ENCODE measurements at regions not wholly inside any gene's neighbourhood (a gene's known extent, or its start where the extent isn't known, plus 50 kb on each side); places are given as distances from the start of the nearest gene placed in this dataset.
"Not testable (repeated sequence)": the region's sequence is repeated elsewhere in the genome, so short reads cannot be mapped to it uniquely, and the experiment has no call there.

DNA sequence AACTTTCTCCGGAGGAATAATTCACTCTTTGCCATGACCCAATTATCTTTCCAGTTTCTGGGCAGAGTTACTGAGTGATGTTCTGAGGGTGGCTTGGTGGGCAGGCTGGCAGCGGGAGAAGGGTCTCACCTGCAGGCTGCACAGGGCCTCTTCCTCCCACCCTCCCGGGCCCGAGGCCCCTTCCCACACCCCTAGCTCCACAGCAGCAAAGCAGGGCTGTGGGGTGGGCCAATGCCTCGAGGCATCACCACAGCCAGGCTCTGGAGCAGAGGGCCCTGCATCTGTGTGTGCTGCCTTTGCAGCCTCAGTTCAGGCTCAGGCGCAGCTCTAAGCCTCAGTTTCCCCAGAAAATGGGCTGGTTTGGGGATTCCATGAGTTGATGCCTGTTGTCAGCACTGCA, 120.2 kb upstream of the FOXD4L5 start:
- TF ChIP-seq, protein P1, sequence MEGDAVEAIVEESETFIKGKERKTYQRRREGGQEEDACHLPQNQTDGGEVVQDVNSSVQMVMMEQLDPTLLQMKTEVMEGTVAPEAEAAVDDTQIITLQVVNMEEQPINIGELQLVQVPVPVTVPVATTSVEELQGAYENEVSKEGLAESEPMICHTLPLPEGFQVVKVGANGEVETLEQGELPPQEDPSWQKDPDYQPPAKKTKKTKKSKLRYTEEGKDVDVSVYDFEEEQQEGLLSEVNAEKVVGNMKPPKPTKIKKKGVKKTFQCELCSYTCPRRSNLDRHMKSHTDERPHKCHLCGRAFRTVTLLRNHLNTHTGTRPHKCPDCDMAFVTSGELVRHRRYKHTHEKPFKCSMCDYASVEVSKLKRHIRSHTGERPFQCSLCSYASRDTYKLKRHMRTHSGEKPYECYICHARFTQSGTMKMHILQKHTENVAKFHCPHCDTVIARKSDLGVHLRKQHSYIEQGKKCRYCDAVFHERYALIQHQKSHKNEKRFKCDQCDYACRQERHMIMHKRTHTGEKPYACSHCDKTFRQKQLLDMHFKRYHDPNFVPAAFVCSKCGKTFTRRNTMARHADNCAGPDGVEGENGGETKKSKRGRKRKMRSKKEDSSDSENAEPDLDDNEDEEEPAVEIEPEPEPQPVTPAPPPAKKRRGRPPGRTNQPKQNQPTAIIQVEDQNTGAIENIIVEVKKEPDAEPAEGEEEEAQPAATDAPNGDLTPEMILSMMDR (IDR thresholded peaks at IDR 0.05; ENCODE audit: unreplicated experiment), result no peak
- Mint-ChIP-seq H3K36me3 (ENCODE audit: insufficient read depth, unreplicated experiment) (peaks cover 4% of the 10 kb centered on the region), H3K27me3 (ENCODE audit: unreplicated experiment) (no peaks in the 10 kb centered on the region), H3K4me1 (ENCODE audit: low read depth, unreplicated experiment) (no peaks in the 10 kb centered on the region), H3K4me3 (ENCODE audit: low read depth, unreplicated experiment) (no peak overlapping the region), H3K9me3 (ENCODE audit: low read depth, unreplicated experiment) (peaks cover 10% of the 10 kb centered on the region), H3K27ac (ENCODE audit: unreplicated experiment) (no peak overlapping the region)
- intact Hi-C loops (cut with micrococcal nuclease; ENCODE audit: unreplicated experiment), result no loop called here
- CTCF ChIA-PET, result no interaction called here
- no peak for DNase-seq
- no TSS peak for BruUV-seq (replicated peaks)

DNA sequence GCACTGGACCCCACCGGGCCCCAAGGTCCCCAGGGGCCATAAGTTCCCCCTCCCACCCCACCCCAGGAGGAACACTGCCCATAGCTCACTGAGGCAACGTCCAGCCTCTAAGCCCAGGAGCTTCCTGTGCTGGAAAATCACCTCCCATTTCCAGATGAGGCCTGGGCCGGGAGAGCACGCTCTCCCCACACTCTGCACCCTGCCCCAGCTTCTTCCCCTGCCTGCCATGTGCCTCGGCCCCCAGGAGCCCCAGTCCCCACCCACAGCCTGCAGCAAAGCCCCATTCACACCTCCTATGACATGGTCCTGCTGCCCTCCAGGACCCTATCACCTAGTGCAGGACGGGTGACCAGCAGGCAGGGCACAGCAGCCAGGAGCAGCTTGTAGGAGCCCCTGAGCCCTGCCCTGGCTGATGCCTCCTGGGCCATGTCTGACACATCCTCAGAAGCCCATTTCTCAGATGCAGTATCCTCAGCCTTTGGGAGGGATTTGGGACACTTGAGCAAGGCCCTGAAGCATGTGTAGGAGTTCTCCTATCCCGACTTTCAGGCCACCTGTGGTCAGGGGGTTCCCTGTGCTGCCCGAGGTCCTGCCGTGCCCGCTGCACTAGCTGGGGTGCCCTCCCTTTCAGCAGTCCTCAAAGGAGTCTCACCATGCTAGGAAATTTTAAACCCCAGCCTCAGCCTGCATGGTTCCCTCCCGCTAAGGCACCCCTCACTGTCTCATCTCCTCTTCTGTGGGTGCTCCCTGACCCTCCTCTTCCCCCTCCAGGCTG, 119.4 kb upstream of the FOXD4L5 start:
- intact Hi-C loops (cut with micrococcal nuclease; ENCODE audit: unreplicated experiment), result no loop called here
- TF ChIP-seq, protein P1 (IDR thresholded peaks at IDR 0.05; ENCODE audit: unreplicated experiment), result no peak
- CTCF ChIA-PET, result no interaction called here
- H3K9me3 Mint-ChIP-seq (ENCODE audit: low read depth, unreplicated experiment), result peaks cover 10% of the 10 kb centered on the region
- H3K27ac Mint-ChIP-seq (ENCODE audit: unreplicated experiment), result no peak overlapping the region
- H3K4me1 Mint-ChIP-seq (ENCODE audit: low read depth, unreplicated experiment), result no peaks in the 10 kb centered on the region
- BruUV-seq (replicated peaks), result no TSS peak
- H3K27me3 Mint-ChIP-seq (ENCODE audit: unreplicated experiment), result no peaks in the 10 kb centered on the region
- peaks cover 4% of the 10 kb centered on the region for H3K36me3 Mint-ChIP-seq (ENCODE audit: insufficient read depth, unreplicated experiment)
- DNase-seq, result no peak
- H3K4me3 Mint-ChIP-seq (ENCODE audit: low read depth, unreplicated experiment), result no peak overlapping the region

DNA sequence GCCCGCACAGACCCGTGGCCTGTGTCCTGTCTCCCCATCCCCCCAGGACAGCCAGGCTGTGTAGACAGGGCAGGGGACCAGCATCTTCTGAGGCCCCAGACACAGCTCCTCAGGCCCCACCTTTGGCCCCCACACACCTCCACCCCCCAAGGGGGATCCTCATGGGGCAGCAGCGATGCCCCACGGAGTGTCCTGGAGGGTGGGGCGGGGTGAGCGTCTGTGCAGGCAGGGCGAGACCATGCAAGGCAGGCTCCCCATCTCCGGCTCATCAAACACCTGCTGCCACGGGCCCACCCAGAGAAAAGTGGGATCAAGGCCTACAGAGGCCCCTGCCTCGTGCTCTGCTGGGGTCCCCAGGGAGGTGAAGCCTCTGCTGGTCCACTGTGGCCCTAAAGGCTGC, 118.7 kb upstream of the FOXD4L5 start:
- CTCF ChIA-PET, result no interaction called here
- no peak for DNase-seq
- TF ChIP-seq, protein P1 (IDR thresholded peaks at IDR 0.05; ENCODE audit: unreplicated experiment), result no peak
- Mint-ChIP-seq H3K27me3 (ENCODE audit: unreplicated experiment) (no peaks in the 10 kb centered on the region), H3K4me1 (ENCODE audit: low read depth, unreplicated experiment) (no peaks in the 10 kb centered on the region), H3K36me3 (ENCODE audit: insufficient read depth, unreplicated experiment) (peaks cover 4% of the 10 kb centered on the region), H3K9me3 (ENCODE audit: low read depth, unreplicated experiment) (peaks cover 10% of the 10 kb centered on the region), H3K4me3 (ENCODE audit: low read depth, unreplicated experiment) (no peak overlapping the region), H3K27ac (ENCODE audit: unreplicated experiment) (no peak overlapping the region)
- intact Hi-C loops (cut with micrococcal nuclease; ENCODE audit: unreplicated experiment), result no loop called here
- BruUV-seq (replicated peaks), result no TSS peak

DNA sequence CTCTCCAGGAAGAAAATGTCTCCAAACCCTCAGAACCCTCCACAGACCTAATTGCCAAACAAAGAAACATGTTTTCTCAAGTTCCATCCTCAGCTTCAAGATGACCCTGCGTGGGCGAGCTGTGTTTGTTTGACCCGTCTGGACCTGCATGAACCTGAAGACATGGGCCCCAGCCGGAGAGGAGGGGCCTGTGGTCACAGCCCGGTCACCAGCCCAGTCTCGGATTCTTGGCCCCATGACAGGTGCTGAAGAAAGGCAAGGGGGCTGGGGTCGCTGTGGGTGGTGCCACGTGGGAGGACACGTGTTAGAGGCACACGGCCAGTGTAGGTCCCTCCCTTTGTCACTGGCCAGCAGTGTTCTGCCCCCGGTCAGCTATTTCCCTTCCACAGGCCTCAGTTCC, 118.1 kb upstream of the FOXD4L5 start:
- H3K9me3 Mint-ChIP-seq (ENCODE audit: low read depth, unreplicated experiment); H3K4me3 Mint-ChIP-seq (ENCODE audit: low read depth, unreplicated experiment); intact Hi-C loops (cut with micrococcal nuclease; ENCODE audit: unreplicated experiment); H3K36me3 Mint-ChIP-seq (ENCODE audit: insufficient read depth, unreplicated experiment); CTCF ChIA-PET; BruUV-seq (replicated peaks); H3K27ac Mint-ChIP-seq (ENCODE audit: unreplicated experiment); H3K27me3 Mint-ChIP-seq (ENCODE audit: unreplicated experiment); H3K4me1 Mint-ChIP-seq (ENCODE audit: low read depth, unreplicated experiment); DNase-seq: not testable (repeated sequence)

DNA sequence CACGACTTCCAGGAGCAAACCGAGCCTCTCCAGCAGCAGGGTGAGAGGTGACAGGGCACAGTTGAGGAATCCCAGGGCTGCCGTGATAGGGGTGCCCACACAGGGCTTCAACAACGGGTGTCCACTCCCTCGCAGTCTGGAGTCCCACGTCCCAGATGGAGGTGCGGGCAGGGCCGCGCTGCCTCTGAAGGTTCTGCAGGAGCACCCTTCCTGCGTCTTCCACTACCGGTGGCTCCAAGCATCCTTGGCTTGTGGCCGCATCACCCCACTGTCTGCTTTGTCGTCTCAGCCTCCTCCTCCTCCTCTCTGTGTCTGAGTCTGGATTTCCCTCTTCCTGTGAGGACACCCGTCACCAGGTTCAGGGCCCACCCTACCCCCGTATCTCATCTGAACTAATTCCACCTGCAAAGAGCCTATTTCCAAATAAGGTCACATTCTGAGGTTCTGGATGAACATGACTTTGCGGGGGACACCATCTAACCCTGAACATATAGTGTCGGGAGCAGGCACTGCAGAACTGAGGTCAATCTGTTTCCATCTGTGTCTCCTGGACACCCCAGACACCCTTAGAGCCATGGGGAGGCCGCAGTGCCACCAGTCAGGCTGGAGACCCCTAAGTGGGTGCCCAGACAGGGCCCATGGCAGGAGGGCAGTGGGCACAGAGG, 117.3 kb upstream of the FOXD4L5 start:
- H3K27me3 Mint-ChIP-seq (ENCODE audit: unreplicated experiment); H3K9me3 Mint-ChIP-seq (ENCODE audit: low read depth, unreplicated experiment); DNase-seq; H3K4me1 Mint-ChIP-seq (ENCODE audit: low read depth, unreplicated experiment); H3K4me3 Mint-ChIP-seq (ENCODE audit: low read depth, unreplicated experiment); H3K36me3 Mint-ChIP-seq (ENCODE audit: insufficient read depth, unreplicated experiment); BruUV-seq (replicated peaks); H3K27ac Mint-ChIP-seq (ENCODE audit: unreplicated experiment); CTCF ChIA-PET; intact Hi-C loops (cut with micrococcal nuclease; ENCODE audit: unreplicated experiment): not testable (repeated sequence)

DNA sequence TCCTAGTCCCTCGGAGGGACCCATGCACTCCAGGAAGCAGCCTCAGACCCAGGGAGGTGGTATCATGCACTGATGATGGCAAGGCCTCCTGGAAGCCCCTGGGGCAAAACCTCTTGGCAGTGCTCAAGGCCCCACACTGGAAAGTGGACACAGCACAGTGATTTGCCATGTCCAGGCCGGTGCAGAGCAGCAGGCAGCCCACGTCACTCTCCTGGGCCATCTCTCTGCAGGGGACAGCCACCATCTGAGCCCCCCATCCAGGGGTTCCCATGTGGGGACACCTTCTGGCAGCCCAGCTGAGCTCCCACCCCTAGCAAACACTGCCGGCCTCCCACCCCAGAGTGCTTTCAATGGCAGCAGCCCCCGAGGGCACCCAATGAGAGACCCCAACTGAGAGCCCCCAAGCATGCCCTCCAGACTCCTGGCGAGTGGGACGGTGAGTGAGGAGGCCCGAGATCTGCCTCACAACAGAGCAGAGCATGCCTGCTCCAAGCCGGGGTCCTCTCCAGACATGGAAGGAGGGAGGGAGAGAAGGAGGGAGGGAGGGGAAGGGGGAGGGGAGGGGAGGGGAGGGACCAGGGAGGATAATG, 116.5 kb upstream of the FOXD4L5 start:
- H3K4me3 Mint-ChIP-seq (ENCODE audit: low read depth, unreplicated experiment); H3K27me3 Mint-ChIP-seq (ENCODE audit: unreplicated experiment); H3K36me3 Mint-ChIP-seq (ENCODE audit: insufficient read depth, unreplicated experiment); DNase-seq; H3K27ac Mint-ChIP-seq (ENCODE audit: unreplicated experiment); BruUV-seq (replicated peaks); H3K4me1 Mint-ChIP-seq (ENCODE audit: low read depth, unreplicated experiment); intact Hi-C loops (cut with micrococcal nuclease; ENCODE audit: unreplicated experiment); H3K9me3 Mint-ChIP-seq (ENCODE audit: low read depth, unreplicated experiment); CTCF ChIA-PET: not testable (repeated sequence)

Data from Calu3 (cell line).